ENCODE measurements at regions not wholly inside any gene's neighbourhood (a gene's known extent, or its start where the extent isn't known, plus 50 kb on each side); places are given as distances from the start of the nearest gene placed in this dataset.
"Not testable (repeated sequence)": the region's sequence is repeated elsewhere in the genome, so short reads cannot be mapped to it uniquely, and the experiment has no call there.

DNA sequence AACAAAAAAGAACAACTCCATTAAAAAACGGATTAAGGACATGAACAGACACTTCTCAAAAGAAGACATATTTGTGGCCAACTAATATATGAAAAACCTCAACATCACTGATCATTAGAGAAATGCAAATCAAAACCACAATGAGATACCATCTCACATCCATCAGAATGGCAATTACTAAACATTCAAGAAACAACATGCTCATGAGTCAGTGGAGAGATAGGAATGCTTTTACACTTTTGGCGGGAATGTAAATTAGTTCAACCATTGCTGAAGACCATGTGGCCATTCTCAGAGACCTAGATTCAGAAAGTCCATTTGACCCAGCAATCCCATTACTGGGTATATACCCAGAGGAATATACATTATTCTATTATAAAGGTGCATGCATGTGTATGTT, 1442.6 kb upstream of the B3GALT2 start:
- 82% methylated on average over 2 of the region's 2 CpGs for WGBS (ENCODE audit: low lambda C conversion rate, missing lambda C conversion rate)

DNA sequence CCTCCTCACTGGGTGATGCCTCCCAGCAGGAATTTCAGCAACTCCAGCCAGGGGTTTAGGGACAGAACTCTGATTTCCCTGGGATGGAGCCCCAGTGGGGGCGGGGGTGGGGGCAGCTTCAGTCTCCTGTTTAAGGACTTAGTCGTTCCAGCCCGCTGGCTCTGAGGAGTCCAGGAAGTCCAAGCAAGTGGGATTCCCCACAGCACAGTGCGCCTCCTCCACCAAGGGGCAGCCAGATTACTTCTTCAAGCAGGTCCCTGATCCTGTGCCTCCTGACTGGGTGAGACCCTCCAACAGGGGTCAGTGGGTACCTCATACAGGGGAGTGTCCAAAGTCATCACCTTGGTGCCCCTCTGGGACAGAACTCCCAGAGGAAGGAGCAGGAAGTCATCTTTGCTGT, 1438.4 kb upstream of the B3GALT2 start:
- Histone ChIP-seq H4K20me1 (ENCODE audit: insufficient read depth, poor library complexity, severe bottlenecking) (no peaks in the 10 kb centered on the region), H3K4me1 (ENCODE audit: insufficient read depth) (no peaks in the 10 kb centered on the region), H3K79me2 (no peaks in the 10 kb centered on the region), H3K9me3 (ENCODE audit: low read depth) (no peaks in the 10 kb centered on the region), H3K9me2 (replicated peaks; ENCODE audit: insufficient read depth) (no peaks in the 10 kb centered on the region), H2AFZ (no peak overlapping the region), H3K4me2 (no peak overlapping the region), H3K27ac (no peak overlapping the region), H3K36me3 (replicated peaks; ENCODE audit: insufficient read depth, low read depth) (no peaks in the 10 kb centered on the region), H3K4me3 (no peak overlapping the region), H3K27me3 (no peaks in the 10 kb centered on the region)
- WGBS (ENCODE audit: low lambda C conversion rate, missing lambda C conversion rate) = 76% methylated on average over 4 of the region's 4 CpGs
- TF ChIP-seq EZH2phosphoT487 (IDR thresholded peaks at IDR 0.05; ENCODE audit: low read depth, severe bottlenecking, unreplicated experiment) = no peak
- TF ChIP-seq EZH2 (IDR thresholded peaks at IDR 0.05; ENCODE audit: borderline replicate concordance) = no peak
- TF ChIP-seq, protein P1, sequence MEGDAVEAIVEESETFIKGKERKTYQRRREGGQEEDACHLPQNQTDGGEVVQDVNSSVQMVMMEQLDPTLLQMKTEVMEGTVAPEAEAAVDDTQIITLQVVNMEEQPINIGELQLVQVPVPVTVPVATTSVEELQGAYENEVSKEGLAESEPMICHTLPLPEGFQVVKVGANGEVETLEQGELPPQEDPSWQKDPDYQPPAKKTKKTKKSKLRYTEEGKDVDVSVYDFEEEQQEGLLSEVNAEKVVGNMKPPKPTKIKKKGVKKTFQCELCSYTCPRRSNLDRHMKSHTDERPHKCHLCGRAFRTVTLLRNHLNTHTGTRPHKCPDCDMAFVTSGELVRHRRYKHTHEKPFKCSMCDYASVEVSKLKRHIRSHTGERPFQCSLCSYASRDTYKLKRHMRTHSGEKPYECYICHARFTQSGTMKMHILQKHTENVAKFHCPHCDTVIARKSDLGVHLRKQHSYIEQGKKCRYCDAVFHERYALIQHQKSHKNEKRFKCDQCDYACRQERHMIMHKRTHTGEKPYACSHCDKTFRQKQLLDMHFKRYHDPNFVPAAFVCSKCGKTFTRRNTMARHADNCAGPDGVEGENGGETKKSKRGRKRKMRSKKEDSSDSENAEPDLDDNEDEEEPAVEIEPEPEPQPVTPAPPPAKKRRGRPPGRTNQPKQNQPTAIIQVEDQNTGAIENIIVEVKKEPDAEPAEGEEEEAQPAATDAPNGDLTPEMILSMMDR (IDR thresholded peaks at IDR 0.05; ENCODE audit: poor library complexity) = no peak
- no peak for DNase-seq (ENCODE audit: low spot score)

More for the DNA sequence above, 1442.6 kb upstream of the B3GALT2 start:
- H3K27me3 ChIP-seq = no peaks in the 10 kb centered on the region
- H3K9me2 ChIP-seq (replicated peaks; ENCODE audit: insufficient read depth) = no peaks in the 10 kb centered on the region
- H3K36me3 ChIP-seq (replicated peaks; ENCODE audit: insufficient read depth, low read depth) = no peaks in the 10 kb centered on the region
- TF ChIP-seq EZH2phosphoT487 (IDR thresholded peaks at IDR 0.05; ENCODE audit: low read depth, severe bottlenecking, unreplicated experiment) (no peak), EZH2 (IDR thresholded peaks at IDR 0.05; ENCODE audit: borderline replicate concordance) (no peak)
- TF ChIP-seq, protein P1 (IDR thresholded peaks at IDR 0.05; ENCODE audit: poor library complexity) = no peak
- H3K4me1 ChIP-seq (ENCODE audit: insufficient read depth) = no peaks in the 10 kb centered on the region
- no peaks in the 10 kb centered on the region for H4K20me1 ChIP-seq (ENCODE audit: insufficient read depth, poor library complexity, severe bottlenecking)
- no peak overlapping the region for H2AFZ ChIP-seq
- H3K79me2 ChIP-seq = no peaks in the 10 kb centered on the region
- no peak overlapping the region for H3K27ac ChIP-seq
- H3K4me2 ChIP-seq = no peak overlapping the region
- H3K4me3 ChIP-seq = no peak overlapping the region
- no peak for DNase-seq (ENCODE audit: low spot score)
- no peaks in the 10 kb centered on the region for H3K9me3 ChIP-seq (ENCODE audit: low read depth)

DNA sequence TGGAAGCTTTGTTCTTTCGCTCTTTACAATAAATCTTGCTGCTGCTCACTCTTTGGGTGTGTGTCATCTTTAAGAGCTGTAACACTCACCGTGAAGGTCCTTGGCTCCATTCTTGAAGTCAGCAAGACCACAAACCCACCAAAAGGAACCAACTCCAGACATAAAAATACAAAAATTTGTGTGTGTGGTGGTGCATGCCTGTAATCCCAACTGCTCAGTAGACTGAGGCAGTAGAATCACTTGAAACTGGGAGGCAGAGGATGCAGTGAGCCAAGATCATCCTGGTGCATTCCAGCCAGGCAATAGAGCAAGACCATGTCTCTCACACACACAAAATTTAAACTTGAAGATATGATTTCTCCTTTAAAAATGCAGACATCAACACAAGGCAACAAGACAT, 1431.7 kb upstream of the B3GALT2 start:
- no peaks in the 10 kb centered on the region for H3K9me2 ChIP-seq (replicated peaks; ENCODE audit: insufficient read depth)
- no peaks in the 10 kb centered on the region for H3K4me1 ChIP-seq (ENCODE audit: insufficient read depth)
- H3K79me2 ChIP-seq = no peaks in the 10 kb centered on the region
- no peaks in the 10 kb centered on the region for H4K20me1 ChIP-seq (ENCODE audit: insufficient read depth, poor library complexity, severe bottlenecking)
- WGBS (ENCODE audit: low lambda C conversion rate, missing lambda C conversion rate) = 93% methylated on average over 2 of the region's 2 CpGs
- no peak for TF ChIP-seq EZH2 (IDR thresholded peaks at IDR 0.05; ENCODE audit: borderline replicate concordance)
- TF ChIP-seq EZH2phosphoT487 (IDR thresholded peaks at IDR 0.05; ENCODE audit: low read depth, severe bottlenecking, unreplicated experiment) = no peak
- TF ChIP-seq, protein P1 (IDR thresholded peaks at IDR 0.05; ENCODE audit: poor library complexity) = no peak
- no peak overlapping the region for H3K4me2 ChIP-seq
- H3K27me3 ChIP-seq = no peaks in the 10 kb centered on the region
- H3K27ac ChIP-seq = no peak overlapping the region
- no peak overlapping the region for H3K4me3 ChIP-seq
- H3K36me3 ChIP-seq (replicated peaks; ENCODE audit: insufficient read depth, low read depth) = no peaks in the 10 kb centered on the region
- no peak overlapping the region for H2AFZ ChIP-seq
- no peak for DNase-seq (ENCODE audit: low spot score)
- H3K9me3 ChIP-seq (ENCODE audit: low read depth) = no peaks in the 10 kb centered on the region

DNA sequence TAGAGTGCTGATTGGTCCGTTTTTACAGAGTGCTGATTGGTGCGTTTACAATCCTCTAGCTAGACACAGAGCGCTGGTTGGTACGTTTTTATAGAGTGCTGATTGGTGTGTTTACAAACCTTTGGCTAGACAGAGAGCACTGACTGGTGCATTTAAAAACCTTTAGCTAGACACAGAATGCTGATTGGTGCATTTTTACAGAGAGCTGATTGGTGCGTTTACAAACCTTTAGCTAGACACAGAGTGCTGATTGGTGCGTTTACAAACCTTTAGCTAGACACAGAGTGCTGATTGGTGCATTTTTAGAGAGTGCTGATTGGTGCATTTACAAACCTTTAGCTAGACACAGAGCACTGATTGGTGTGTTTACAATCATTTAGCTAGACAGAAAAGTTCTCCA, 1430.9 kb upstream of the B3GALT2 start:
- not testable (repeated sequence) for H3K27ac ChIP-seq; H3K9me3 ChIP-seq (ENCODE audit: low read depth); H3K4me1 ChIP-seq (ENCODE audit: insufficient read depth); H3K9me2 ChIP-seq (replicated peaks; ENCODE audit: insufficient read depth); DNase-seq (ENCODE audit: low spot score); H3K4me3 ChIP-seq; H2AFZ ChIP-seq; H3K27me3 ChIP-seq; H3K79me2 ChIP-seq; H3K36me3 ChIP-seq (replicated peaks; ENCODE audit: insufficient read depth, low read depth); H4K20me1 ChIP-seq (ENCODE audit: insufficient read depth, poor library complexity, severe bottlenecking); H3K4me2 ChIP-seq
- WGBS (ENCODE audit: low lambda C conversion rate, missing lambda C conversion rate) = 93% methylated on average over 6 of the region's 6 CpGs
